Activated T-cell treated with anti-CD3 and anti-CD28 coated beads for 48 hours (primary cell): ENCODE measurements at regions not wholly inside any gene's neighbourhood (a gene's known extent, or its start where the extent isn't known, plus 50 kb on each side); places are given as distances from the start of the nearest gene placed in this dataset.
"Not testable (repeated sequence)": the region's sequence is repeated elsewhere in the genome, so short reads cannot be mapped to it uniquely, and the experiment has no call there.

Experiments used
- DNase-seq: peaks from one replicate; pipeline ENCODE4 v3.0.0-alpha.2; 2020; ENCODE audit warnings: low read depth

DNA sequence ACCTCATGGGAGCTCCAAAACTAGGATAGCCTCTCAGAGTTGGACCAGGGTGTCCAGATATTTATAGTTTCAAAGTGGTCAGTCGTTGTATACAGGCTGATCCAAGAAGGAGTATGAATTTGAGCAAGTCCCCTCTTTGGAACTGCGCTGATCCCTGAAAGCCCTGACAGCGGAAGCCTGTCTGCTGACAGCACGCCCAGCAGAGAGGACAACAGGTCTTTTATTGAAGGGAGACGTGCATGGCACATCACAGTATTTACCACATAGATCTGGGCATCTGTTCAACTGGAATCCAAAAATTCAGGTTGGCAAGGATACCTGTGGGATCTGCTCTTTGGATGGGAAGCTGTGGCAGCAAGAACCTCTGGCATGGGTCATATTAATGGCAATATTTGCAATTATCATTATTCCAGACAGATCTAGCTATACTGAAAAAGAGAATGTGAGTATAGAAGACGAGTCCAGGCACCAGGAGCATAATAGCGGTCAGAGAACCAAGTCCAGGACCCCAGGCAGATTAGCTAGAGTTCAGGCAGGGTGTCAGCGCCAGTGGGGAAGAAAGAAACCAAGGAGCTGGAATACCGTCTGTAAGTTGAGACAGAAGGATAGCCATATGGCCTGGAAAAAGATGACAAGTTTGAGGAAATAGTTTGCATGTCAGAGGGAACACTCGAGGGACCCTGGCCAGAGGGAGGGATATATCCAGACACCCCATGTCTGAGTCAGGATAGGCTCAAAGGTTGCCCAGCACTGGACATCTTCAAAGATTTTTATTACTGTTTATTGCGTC, 260.4 kb upstream of the FANCL start:
- no peak for DNase-seq

DNA sequence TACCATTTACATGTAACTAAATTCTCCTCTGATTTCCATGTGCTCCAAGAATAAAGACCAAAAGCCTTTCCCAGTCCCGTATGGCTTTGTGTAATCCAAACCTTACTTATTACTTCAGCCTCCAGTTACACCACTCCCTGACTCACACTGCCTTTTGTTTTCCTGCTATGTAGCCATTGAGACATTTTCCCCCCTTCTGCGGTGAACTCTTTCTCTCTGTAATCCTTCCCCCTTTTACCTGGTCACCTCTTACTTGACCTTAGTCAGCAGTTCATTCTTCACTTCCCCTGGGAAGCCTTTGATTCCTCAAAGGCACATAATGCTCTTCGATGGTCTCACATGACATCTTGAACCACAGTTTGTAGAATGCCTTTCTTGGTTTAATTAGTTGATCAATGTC, 256.0 kb upstream of the FANCL start:
- no peak for DNase-seq

DNA sequence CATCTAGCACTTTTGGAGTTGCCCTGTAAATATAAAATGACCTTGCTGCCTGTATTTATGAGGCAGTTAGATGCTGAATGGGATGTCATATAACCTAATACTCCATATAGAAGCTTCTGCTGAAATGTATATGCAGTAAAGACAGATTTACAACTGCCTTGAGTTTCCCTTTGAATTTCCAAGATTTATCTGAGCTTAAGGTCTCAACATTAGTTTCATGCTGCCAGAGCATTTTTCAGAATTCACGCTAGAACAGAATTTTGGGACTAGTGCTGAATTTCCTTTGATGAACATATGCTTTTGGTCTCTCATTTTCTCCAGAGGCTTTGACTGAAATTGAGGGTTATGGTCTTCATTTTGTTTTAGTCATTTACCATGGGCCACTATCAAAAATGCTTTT, 254.7 kb upstream of the FANCL start:
- DNase-seq: no peak

DNA sequence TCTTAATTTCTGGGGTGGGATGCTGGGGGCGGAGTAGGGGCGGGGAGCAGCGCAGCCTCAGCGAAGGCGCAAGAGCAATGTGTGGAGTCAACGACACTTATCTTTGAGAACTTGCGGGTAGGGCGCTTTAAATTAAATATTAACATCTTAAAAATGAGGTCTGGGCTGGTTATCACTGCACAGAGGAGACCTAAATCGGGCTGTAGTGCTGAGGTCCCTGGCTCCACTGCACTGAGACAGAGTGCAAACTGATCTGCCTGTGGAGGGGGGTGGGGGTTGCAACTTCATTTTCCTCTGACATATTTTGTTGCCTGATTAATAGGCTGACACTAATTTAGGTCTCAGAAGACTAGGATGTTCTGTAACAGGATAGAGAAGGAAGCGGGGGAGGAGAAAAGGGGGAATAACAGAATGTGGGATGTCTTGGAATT, 253.0 kb upstream of the FANCL start:
- no peak for DNase-seq

DNA sequence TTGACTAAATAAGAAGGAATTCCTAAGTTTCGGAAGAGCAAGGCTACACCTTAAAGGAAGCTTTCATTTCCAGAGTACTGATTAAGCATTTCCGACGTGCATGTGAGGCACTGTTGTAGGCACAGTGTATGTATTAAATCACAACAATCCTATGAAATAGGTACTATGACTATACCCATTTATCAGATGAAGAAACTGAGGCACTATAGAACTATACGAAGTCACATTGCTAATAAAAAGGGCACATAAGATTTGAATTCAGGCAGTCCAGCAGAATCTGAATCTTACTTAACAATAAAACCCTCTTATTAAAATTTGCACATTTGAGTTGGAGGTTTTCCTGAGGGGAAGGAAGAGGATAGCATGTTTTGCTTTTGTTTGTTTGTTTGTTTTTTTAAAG, 243.5 kb upstream of the FANCL start:
- no peak for DNase-seq

DNA sequence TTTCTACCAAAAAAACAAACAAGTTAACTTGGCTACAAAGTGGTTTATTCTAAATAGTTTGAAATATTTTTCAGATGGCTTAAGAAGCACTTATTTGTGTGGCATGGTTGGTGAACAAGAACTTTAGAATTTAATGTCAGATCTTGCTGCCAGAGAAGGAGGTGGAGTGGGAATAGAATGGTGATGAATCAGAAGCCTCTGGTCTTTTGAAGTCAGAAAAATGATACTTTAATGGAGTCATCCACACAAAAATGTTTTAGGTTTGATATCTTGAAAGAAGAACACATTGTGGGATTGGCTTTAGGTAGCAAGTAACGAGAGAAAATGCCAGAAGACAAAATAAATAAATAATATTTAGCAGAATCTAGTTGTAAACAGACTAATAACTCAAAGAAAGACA, 243.1 kb upstream of the FANCL start:
- no peak for DNase-seq

DNA sequence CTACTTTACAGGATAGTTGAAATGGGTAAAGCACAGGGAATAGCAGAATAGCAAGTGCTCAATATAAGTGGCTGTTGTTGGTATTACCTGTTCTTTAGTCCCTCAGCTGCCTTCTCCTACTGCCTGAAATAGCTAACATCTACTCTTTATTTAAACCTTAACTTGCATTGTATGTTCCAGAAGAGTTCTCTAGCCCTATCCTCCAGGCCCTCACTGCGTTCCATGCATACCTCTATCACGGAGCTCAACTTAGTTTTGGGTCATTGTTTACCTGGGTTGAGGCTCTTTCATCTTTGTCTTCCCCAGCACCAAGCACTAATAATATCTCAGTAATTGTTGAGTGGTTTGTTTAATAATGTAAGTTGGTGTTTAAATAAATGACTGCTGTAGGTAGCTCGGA, 242.2 kb upstream of the FANCL start:
- no peak for DNase-seq

DNA sequence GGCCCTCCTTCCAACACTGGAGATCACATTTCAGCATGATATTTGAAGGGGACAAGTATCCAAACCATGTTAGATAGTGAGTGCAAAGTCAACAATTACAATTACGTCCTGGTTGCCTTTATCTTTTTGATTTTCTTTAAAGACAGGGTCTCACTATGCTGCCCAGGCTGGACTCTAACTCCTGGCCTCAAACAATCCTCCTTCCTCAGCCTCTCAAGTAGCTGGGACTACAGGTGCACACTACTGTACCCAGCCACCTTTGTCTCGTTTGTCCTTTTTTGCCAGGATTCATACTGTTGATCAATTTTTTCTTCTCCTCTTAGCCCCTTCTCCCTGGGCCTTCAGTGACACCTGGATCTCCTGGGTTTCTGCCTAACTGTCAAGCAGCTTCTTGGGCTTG, 240.5 kb upstream of the FANCL start:
- no peak for DNase-seq

DNA sequence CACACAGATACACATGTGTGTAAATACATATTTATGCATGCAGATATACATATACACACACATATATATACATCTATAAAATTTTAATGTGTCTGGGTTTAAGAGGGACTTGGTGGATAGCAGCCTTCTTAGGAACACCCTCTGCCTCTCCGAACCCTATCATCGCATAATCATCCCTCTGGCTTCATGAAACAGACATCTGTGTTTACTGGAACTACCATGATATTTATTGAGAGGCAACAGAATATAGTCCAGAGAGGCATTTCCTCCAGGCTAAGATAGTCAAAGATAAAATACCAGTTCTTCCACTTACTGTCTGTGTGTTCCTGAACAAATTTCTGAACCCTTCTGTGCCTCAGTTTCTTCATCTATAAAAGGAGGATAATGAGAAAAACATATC, 239.0 kb upstream of the FANCL start:
- no peak for DNase-seq

DNA sequence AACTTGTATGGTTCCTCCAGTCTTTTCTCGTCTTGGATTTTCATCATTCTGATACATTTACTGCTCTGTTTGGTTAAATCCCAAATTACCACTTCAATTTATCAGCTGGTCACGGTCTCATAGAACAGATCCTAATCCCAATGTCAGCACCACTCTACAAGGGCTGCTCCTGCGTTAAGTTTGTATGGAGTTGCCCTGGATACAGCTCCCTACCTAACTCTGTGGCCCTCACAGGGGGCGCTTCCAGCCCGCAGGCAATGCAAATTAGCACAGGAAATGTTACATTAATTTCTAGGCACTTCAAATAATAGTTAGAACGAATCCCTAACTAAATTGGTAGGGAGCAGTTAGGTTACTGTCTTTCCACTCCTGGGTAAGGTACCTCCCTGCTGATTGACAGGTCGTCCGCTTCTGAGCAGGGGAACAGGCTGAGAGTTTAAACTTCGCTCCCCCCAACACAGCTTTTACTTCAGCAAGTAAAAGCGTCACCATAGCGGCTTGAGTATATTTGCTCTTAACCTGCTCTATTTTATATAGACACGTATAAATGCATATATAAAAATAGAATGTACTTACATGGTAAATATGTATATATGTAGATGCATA, 238.5 kb upstream of the FANCL start:
- no peak for DNase-seq

DNA sequence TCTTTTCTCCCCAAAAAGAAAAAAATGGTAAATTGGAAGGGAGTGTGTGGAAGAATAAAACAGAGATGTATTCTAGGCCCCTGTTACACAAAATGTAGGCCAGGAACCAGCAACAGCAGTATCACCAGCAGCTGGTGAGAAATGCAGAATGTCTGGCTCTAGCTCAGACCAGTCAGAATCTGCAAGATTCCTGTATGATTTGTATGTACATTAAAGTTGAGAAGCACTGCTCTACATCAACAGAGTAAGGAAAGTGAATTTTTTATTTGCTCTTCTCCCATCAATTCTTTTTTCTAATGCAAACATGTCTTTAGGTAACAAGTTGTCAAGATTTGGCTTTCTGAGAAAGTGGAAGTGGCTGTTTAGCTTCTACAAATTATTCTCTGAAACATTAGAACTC, 235.4 kb upstream of the FANCL start:
- no peak for DNase-seq

DNA sequence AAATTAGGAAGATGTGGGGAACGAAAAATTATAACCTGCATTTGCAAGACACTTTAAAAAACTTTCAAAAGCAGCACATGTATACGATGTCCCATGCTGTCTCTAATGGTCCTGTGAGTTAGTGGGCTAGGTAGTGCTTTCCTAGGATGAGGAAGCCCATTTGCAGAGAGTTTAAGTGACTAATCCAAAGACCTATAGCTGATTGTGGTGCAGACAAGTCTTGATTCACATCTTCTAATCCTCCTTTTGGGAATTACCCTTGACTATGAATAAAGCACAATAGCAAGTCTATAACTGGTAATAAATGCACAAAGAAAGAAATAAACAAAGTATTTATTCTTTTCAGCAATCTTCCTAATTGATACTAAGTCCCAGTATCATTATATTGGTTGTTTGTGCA, 234.6 kb upstream of the FANCL start:
- no peak for DNase-seq

DNA sequence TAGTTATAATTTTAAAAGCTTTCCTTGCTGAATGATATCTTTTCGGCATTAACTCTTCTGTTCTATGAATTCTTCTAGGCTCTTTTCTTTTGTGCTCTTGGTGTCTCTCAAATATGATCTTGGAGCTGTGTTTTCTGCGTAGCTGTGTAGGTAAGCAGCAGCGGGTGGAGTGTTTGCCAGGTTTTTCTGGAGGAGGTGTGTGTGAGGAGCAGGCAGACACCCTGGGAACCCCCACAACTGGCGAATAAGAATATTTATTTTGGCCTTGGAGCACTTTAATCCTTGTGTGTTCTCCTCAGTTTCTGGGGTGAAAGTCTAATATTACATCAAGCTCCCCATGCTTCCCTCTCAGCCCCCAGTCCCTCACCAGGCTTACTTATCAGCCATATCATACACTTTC, 232.0 kb upstream of the FANCL start:
- no peak for DNase-seq

DNA sequence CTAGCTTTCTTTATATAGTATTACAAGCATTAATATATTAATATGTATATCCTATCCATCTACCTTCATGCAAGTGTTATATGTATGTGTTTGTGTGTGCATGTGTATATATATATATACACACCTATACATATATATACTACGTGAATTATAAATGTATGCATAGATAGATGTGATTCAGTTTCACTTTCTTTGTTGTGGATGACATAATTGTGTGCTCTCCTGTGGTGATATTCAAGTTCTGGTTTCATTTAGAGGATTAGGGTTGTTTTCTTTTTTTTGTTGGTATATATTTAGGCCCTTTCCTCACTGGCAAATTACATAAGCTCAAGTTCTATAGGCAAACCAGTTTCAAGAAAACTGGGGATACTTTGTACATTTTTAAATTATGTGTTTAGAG, 225.7 kb upstream of the FANCL start:
- no peak for DNase-seq

DNA sequence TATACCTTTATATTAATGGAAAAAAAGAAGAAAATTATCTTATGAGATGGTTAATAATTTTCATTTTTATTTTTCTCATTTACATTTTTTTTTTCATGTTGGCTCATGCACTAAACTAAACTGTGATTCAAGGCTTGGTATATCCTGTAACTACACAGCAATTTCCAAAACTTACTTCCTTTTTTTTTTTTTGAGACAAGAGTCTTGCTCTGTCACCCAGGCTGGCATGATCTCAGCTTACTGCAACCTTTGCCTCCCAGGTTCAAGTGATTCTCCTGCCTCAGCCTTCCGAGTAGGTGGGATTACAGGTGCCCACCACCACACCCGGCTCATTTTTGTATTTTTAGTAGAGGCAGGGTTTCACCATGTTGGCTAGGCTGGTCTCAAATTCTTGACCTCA, 224.9 kb upstream of the FANCL start:
- not testable (repeated sequence) for DNase-seq

DNA sequence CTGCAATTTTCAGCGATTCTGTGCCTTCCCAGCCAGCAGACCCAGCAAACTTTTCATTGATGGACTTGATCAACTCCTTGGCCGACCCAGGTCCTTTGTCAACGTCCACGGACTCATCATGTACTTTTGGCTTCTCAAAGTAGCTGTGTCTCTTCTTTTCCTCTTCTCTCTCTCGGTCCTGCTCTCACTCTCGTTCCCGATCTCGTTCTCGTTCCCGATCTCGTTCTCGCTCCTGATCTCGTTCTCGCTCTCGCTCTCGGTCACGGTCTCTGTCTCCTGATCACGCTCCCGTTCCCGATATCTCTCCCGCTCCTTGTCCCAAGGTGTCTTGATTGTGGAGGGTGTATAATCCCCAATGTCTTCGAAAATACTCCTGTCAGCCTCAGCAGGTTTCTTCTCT, 219.5 kb upstream of the FANCL start:
- no peak for DNase-seq

DNA sequence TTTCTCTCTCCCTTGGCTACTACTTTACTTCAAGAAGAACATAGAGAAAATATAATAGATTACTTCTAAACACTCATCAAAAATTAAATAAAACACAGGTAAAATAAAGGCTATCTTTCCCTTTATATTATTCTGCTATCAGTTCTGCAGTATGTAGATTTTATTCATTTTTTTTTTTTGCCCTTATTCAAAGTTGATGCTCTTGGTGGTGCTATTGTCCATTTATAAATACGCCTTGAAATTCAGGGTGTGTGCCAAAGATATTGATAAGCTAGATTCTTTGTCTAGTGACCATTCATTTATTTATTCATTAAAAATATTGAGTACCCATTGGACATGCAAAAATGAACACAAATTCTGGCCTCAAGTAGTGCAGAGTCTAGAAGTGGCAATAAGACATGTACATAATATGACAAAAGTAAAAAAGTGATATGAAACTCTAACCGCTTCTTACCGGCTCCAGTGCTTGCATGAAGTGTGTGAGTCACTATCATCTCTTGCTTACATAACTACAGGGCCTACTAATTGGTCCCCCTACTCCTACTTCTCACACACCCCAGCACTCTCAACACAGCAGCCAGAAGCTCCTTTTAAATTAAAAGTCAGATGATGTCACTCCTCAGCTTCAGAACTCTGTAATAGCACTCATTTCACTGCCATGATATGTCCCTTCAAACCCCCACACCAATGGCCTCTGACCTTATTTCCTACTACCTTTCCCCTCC, 208.3 kb upstream of the FANCL start:
- DNase-seq: no peak

DNA sequence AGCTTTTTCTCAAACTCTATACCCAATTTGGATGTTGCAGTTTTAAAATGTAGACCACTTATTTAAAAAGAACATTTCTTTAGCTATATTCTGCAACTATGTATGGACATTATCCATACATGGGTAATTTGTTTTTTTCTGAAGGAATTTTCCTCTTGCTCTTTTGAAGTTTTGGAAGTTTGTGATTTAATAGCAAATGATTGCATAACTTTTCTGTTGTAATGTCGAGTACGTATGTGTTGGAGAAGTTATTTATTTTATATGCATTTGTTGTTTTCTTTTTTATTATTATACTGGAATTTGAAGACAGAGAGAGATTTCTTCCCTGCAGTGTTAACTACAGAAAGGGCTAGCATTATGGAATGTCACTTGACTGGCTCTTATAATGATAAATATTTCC, 207.7 kb upstream of the FANCL start:
- no peak for DNase-seq

DNA sequence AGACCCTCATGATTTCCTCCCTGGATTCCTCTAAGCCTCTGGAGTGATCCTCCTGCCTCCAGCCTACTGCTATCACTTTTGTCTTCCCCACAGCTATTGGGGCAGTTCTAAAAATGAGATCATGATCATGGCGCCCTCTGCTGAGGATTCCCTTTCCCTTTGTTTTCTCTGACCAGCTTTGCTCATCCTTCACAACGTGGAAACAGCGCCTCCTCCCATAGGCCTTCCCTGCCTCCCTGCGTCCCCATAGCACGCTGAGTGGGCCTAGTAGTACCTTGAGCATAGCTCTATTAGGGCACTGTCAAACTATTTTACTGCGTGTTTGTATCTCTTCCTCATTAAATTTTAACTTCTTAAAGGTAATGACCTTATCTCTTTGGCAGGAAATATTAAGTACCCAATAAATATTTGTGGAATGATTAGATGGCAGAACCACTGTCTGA, 207.0 kb upstream of the FANCL start:
- DNase-seq: no peak

DNA sequence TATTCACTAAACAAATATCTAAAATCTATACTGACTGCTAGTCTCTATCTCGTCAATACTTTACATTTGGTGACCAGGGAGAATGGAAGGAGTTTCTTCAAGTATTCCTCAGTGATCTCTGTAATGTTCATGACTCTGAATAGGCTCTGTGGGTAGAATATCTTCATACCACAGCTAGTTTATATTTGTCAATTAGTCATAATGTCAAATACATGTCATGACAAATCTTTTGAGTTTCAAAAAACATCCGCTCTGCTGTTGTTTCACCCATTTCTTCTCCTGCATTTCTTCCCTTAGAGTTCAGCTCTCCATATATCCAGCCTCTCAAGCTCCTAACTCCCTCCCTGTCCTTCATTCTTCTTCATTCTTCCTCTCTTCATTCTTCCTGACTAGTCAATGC, 206.5 kb upstream of the FANCL start:
- no peak for DNase-seq

DNA sequence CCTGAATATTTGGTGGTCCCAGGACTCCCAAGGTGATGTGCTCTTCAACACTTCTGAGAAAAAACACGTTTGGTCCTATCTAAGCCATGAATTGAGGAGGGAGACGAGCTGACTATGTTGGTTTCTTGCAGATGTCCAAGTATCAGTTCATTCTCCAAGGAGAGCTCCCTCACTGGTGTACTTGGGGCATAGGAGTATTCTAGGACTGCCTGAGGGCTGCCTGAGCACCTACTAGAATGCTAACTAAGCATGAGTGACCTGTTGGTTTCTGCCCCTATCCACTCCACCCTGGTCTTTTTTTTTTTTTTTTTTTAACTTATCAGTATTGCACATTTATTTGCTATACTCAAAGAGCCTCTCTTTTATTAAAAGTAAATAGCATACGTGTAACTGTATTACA, 200.5 kb upstream of the FANCL start:
- DNase-seq: no peak

DNA sequence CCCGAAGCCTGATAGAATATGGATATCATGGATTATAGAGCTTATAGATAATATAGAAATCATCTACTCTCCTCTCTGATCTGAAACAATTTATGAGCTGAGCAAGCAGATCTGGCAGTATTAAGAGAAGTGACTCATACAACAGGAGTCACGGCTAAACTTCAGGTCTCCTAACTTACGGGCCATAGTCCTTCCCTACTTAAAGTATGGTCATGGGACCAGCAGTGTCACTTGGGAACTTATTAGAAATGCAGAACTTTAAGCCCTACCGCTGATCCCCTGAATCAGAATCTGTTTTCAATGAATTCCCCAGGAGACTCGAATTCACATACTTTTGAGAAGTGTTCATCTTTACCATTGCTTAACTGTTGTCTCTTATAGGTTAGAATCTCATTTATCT, 195.7 kb upstream of the FANCL start:
- DNase-seq: no peak

DNA sequence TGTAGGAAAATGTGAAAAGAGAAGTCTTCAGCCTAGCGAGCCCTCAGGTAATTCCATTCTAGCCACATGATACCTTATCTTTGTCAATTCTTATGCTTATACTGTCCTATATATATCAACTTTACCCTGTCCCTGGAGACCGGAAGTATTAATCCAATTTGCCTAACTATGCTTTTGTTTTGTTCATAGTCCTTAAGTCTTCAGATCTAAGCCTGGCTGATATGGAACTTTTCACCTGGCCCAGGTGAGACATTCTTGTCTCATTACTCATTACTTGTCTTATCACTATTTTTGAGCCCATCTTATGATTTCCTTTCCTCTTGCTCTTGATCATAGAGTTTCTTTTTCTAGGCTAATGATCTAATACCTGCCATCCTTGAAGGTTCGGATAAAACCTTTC, 194.1 kb upstream of the FANCL start:
- DNase-seq: no peak
